CD14-positive monocyte (primary cell): ENCODE measurements at regions not wholly inside any gene's neighbourhood (a gene's known extent, or its start where the extent isn't known, plus 50 kb on each side); places are given as distances from the start of the nearest gene placed in this dataset.
"Not testable (repeated sequence)": the region's sequence is repeated elsewhere in the genome, so short reads cannot be mapped to it uniquely, and the experiment has no call there.

Source experiments
- DNase-seq, 3 donors: peaks; one replicate each; pipeline ENCODE4 v3.0.0-alpha.2; 2011 to 2022
- H2AFZ ChIP-seq: 2 replicates; pipeline ENCODE4 v1.6.0; 2012; ENCODE audit warnings: mild to moderate bottlenecking, low read depth, low read length, inconsistent platforms; ENCODE audit not compliant: insufficient read depth, poor library complexity, severe bottlenecking
- H3K27ac ChIP-seq, 2 donors: 1 replicate in 1 of 2; 2 replicates in 1 of 2; pipeline ENCODE4 v1.5.1; 2012 to 2013; ENCODE audit warnings: low read length in 2 of 2, control low read depth in 1 of 2, inconsistent platforms in 1 of 2, low read depth in 1 of 2, mild to moderate bottlenecking in 1 of 2
- H3K27me3 ChIP-seq, 2 donors: one replicate each; pipeline versions ENCODE4 v1.6.0 to v1.6.1; 2011 to 2013; ENCODE audit warnings: low read length in 2 of 2; ENCODE audit not compliant: control insufficient read depth in 2 of 2, insufficient read depth in 2 of 2
- H3K36me3 ChIP-seq, 2 donors: replicated peaks in 1 of 2; 1 replicate in 1 of 2; 2 replicates in 1 of 2; pipeline versions ENCODE4 v1.5.1 to v1.6.1; 2012 to 2013; ENCODE audit warnings: low read length in 2 of 2, control low read depth in 1 of 2, inconsistent platforms in 1 of 2, mild to moderate bottlenecking in 1 of 2; ENCODE audit not compliant: insufficient read depth in 2 of 2, control insufficient read depth in 1 of 2
- H3K4me1 ChIP-seq, 2 donors: 1 replicate in 1 of 2; 2 replicates in 1 of 2; pipeline versions ENCODE4 v1.5.1 to v1.6.1; 2012 to 2013; ENCODE audit warnings: low read length in 2 of 2, control low read depth in 1 of 2, inconsistent platforms in 1 of 2, mild to moderate bottlenecking in 1 of 2, moderate library complexity in 1 of 2; ENCODE audit not compliant: insufficient read depth in 2 of 2, control insufficient read depth in 1 of 2
- H3K4me2 ChIP-seq: replicated peaks from 2 replicates; pipeline ENCODE3; 2012; ENCODE audit warnings: low read length, moderate library complexity, mild to moderate bottlenecking; ENCODE audit not compliant: poor library complexity, severe bottlenecking; ENCODE audit errors: extremely low read depth
- H3K4me3 ChIP-seq, 3 experiments: fragments of 200-600 bp in 1 of 3; sonication (generic) in 1 of 3; replicated peaks in 1 of 3; 1 replicate in 2 of 3; 2 replicates in 1 of 3; pipeline ENCODE4 v1.5.1; 2011 to 2013; ENCODE audit warnings: low read length in 3 of 3, mild to moderate bottlenecking in 3 of 3, control low read depth in 2 of 3, low read depth in 2 of 3, inconsistent platforms in 1 of 3, moderate library complexity in 1 of 3
- H3K79me2 ChIP-seq: 2 replicates; pipeline ENCODE4 v1.6.0; 2012; ENCODE audit warnings: mild to moderate bottlenecking, control low read depth, inconsistent platforms, low read length, moderate library complexity; ENCODE audit not compliant: insufficient read depth
- H3K9ac ChIP-seq: 2 replicates; pipeline ENCODE4 v1.6.0; 2017; ENCODE audit warnings: low read length, mild to moderate bottlenecking; ENCODE audit not compliant: insufficient read depth, poor library complexity, severe bottlenecking
- H3K9me3 ChIP-seq, 2 donors: replicated peaks in 1 of 2; 1 replicate in 1 of 2; 2 replicates in 1 of 2; pipeline versions ENCODE4 v1.5.1 to v1.6.1; 2012 to 2013; ENCODE audit warnings: low read length in 2 of 2, control low read depth in 1 of 2; ENCODE audit not compliant: control insufficient read depth in 1 of 2, insufficient read depth in 1 of 2
- H4K20me1 ChIP-seq: 2 replicates; pipeline ENCODE4 v1.6.0; 2012; ENCODE audit warnings: mild to moderate bottlenecking, low read length, control low read depth, moderate library complexity; ENCODE audit not compliant: insufficient read depth
- H3K27ac Mint-ChIP-seq, 7 donors: one replicate each; pipeline ENCODE4 v1.8.0; 2020; ENCODE audit warnings: mild to moderate bottlenecking in 7 of 7, mixed read lengths in 7 of 7, moderate library complexity in 6 of 7, inconsistent platforms in 2 of 7
- H3K27me3 Mint-ChIP-seq, 3 donors: one replicate each; pipeline ENCODE4 v1.8.0; 2021 to 2022; ENCODE audit warnings: low read depth in 3 of 3, mild to moderate bottlenecking in 3 of 3, mixed read lengths in 3 of 3, moderate library complexity in 3 of 3, inconsistent platforms in 1 of 3
- H3K36me3 Mint-ChIP-seq, 2 donors: one replicate each; pipeline ENCODE4 v1.8.0; 2020; ENCODE audit warnings: mixed read lengths in 2 of 2, inconsistent platforms in 1 of 2, mild to moderate bottlenecking in 1 of 2
- H3K4me1 Mint-ChIP-seq: one replicate; pipeline ENCODE4 v1.8.0; 2020; ENCODE audit warnings: mild to moderate bottlenecking, mixed read lengths
- H3K4me3 Mint-ChIP-seq, 2 donors: one replicate each; pipeline ENCODE4 v1.8.0; 2020; ENCODE audit warnings: mild to moderate bottlenecking in 2 of 2, mixed read lengths in 2 of 2, moderate library complexity in 1 of 2
- H3K9me3 Mint-ChIP-seq, 7 donors: one replicate each; pipeline ENCODE4 v1.8.0; 2020 to 2022; ENCODE audit warnings: mixed read lengths in 7 of 7, mild to moderate bottlenecking in 6 of 7, moderate library complexity in 6 of 7, inconsistent platforms in 2 of 7
- WGBS: methylation state at CpG from one replicate; pipeline ENCODE4 v1.1.5; 2013; ENCODE audit warnings: missing lambda C conversion rate; ENCODE audit not compliant: insufficient coverage; 5-methylcytosine and 5-hydroxymethylcytosine counted together
- intact Hi-C, 2 donors: fragments of 100-400 bp; cut with micrococcal nuclease; formaldehyde crosslinking; loops; one replicate each; pipeline versions ENCODE4 v1.15.0 to v1.15.1; 2023
- TF ChIP-seq, protein P1 (sequence below): fragments of 200-600 bp; IDR thresholded peaks from one replicate; pipeline ENCODE4 v1.8.0; 2022; ENCODE audit warnings: antibody characterized with exemption, mild to moderate bottlenecking

DNA sequence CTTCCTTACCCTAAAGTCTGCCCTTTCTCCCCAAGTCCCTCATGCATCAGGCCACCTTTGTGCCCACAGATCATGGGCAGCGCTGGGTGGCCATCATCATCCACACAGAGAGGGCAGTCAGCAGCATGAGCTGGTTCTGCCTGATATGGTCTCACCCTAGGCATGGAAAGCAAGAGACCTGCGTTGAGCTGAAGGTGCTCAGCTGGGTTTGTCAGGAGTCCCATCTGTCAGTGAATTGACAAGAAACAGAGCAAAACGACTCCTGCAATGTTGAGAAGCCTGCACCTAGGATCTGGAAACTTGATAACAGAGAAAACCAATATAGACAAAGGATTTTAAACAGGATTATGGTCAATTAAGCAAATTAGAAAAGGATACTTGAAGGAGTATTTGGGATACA, 242.7 kb upstream of the PRSS1 start:
- Histone ChIP-seq H3K4me2 (no peak overlapping the region), H3K9me3 (no peaks in the 10 kb centered on the region), H3K27ac (no peak overlapping the region), H3K36me3 (no peaks in the 10 kb centered on the region), H3K4me3 (no peak overlapping the region), H3K27me3 (no peaks in the 10 kb centered on the region), H3K4me1 (no peaks in the 10 kb centered on the region), H2AFZ (no peak overlapping the region), H4K20me1 (no peaks in the 10 kb centered on the region), H3K79me2 (no peaks in the 10 kb centered on the region), H3K9ac (no peak overlapping the region)
- Mint-ChIP-seq H3K9me3 (no peaks in the 10 kb centered on the region), H3K27me3 (peaks cover 0 to 3% (median 0%) of the 10 kb centered on the region in 3 donors), H3K36me3 (no peaks in the 10 kb centered on the region), H3K4me1 (no peaks in the 10 kb centered on the region), H3K27ac (no peak overlapping the region), H3K4me3 (no peak overlapping the region)
- intact Hi-C loops: no loop called here
- DNase-seq: no peak
- 86% methylated on average over 2 of the region's 3 CpGs for WGBS
- TF ChIP-seq, protein P1, sequence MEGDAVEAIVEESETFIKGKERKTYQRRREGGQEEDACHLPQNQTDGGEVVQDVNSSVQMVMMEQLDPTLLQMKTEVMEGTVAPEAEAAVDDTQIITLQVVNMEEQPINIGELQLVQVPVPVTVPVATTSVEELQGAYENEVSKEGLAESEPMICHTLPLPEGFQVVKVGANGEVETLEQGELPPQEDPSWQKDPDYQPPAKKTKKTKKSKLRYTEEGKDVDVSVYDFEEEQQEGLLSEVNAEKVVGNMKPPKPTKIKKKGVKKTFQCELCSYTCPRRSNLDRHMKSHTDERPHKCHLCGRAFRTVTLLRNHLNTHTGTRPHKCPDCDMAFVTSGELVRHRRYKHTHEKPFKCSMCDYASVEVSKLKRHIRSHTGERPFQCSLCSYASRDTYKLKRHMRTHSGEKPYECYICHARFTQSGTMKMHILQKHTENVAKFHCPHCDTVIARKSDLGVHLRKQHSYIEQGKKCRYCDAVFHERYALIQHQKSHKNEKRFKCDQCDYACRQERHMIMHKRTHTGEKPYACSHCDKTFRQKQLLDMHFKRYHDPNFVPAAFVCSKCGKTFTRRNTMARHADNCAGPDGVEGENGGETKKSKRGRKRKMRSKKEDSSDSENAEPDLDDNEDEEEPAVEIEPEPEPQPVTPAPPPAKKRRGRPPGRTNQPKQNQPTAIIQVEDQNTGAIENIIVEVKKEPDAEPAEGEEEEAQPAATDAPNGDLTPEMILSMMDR: no peak

DNA sequence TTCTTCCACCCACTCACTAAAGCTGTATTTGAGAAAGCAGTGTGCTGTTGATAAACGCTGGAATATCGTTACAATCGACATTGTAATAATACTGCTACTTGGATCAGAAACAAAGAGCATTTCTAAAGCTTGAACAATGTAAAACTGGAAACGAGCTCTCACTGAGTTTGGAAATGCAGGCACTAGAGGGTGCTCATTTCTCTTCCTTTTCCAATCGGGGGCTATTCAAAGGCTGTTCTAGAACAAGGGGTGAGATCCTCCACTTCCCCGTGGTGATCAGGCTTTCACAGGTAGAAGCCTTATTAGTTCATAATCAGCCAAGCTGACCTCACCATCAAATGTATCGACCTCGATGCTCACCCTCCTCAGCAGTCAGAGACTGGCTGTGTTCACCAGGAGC, 245.3 kb upstream of the PRSS1 start:
- H3K9me3 Mint-ChIP-seq, DNase-seq, H3K4me1 ChIP-seq, H4K20me1 ChIP-seq, H2AFZ ChIP-seq, H3K79me2 ChIP-seq, H3K9me3 ChIP-seq, H3K27me3 ChIP-seq, H3K4me3 ChIP-seq, H3K36me3 Mint-ChIP-seq, H3K27ac ChIP-seq, H3K27me3 Mint-ChIP-seq, H3K9ac ChIP-seq, H3K36me3 ChIP-seq, H3K4me3 Mint-ChIP-seq, H3K4me2 ChIP-seq, H3K27ac Mint-ChIP-seq, intact Hi-C loops: not testable (repeated sequence)
- 100% methylated on average over 1 of the region's 8 CpGs for WGBS
- H3K4me1 Mint-ChIP-seq: peaks cover 13% of the 10 kb centered on the region
